Fibroblast of the aortic adventitia (primary cell): ENCODE measurements at regions not wholly inside any gene's neighbourhood (a gene's known extent, or its start where the extent isn't known, plus 50 kb on each side); places are given as distances from the start of the nearest gene placed in this dataset.

ENCODE experiments used
- DNase-seq: peaks from one replicate; pipeline ENCODE4 v3.0.0-alpha.2; 2010; ENCODE audit warnings: low read depth
- H3K4me3 ChIP-seq: 2 replicates; pipeline ENCODE4 v1.5.1; 2011; ENCODE audit warnings: low read depth, mild to moderate bottlenecking, control low read depth, low read length, moderate library complexity
- TF ChIP-seq, protein P1 (sequence below): IDR thresholded peaks from 2 replicates; pipeline ENCODE4 v1.5.1; 2011; ENCODE audit warnings: mild to moderate bottlenecking, low read length, control low read depth, inconsistent platforms; ENCODE audit not compliant: insufficient read depth

DNA sequence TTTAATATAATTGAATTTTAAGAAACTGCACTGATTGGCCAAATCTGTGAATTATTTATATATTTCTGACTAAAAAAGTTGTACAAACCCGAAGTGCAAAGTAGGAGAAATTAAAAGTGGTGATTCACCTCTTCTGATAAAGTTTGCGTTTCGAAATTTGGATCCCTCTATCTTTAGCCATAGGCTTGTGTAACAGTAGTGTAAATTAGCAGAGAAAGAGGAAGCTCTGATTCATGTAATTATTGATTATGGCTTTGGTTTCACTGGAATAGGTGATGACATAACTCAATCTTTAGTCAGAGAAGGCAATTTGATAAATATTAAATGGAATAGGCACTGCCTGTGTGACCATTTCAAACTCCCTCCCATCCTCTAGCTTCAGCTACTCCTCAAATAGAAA is 717.8 kb upstream of the PCDH7 start:
- TF ChIP-seq, protein P1, sequence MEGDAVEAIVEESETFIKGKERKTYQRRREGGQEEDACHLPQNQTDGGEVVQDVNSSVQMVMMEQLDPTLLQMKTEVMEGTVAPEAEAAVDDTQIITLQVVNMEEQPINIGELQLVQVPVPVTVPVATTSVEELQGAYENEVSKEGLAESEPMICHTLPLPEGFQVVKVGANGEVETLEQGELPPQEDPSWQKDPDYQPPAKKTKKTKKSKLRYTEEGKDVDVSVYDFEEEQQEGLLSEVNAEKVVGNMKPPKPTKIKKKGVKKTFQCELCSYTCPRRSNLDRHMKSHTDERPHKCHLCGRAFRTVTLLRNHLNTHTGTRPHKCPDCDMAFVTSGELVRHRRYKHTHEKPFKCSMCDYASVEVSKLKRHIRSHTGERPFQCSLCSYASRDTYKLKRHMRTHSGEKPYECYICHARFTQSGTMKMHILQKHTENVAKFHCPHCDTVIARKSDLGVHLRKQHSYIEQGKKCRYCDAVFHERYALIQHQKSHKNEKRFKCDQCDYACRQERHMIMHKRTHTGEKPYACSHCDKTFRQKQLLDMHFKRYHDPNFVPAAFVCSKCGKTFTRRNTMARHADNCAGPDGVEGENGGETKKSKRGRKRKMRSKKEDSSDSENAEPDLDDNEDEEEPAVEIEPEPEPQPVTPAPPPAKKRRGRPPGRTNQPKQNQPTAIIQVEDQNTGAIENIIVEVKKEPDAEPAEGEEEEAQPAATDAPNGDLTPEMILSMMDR: no peak
- no peak for DNase-seq
- H3K4me3 ChIP-seq: no peak overlapping the region

DNA sequence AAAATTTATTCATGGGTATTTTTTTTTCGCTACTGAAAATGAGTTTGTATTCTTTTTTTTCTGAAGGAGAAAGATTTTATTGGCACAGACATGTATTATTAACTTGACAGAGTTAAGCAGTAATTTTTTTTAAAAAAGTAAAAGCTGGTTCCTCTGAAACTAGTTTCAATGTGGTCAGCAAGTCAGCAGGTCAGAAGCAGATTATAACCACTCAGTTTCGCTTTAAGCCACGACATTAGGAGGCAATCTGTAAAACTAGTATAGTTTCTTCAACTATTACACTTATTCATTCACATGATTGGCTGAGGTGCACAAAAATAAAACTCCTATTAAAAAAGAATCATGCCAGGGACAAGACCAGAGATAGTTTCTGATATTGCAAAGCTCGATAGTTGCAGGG is 714.2 kb upstream of the PCDH7 start:
- TF ChIP-seq, protein P1: no peak
- DNase-seq: no peak
- H3K4me3 ChIP-seq: no peak overlapping the region

DNA sequence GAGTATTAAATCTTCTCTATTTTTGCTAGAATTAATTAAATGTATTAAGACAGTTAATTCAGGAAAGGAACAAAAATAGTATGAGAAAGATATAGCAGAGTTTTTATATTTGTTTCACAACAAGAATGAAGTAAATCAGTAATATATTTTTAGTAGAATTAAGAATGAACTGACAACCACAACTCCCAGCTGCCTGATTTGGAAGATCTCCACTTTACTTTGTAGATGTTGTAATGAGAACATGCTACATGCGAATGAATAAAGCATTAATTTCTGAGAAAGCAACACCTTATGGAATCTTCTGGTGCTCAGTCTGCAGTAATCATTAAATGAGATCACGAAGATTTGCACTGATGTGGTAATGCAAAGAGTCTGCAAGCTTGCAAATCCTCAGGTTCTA is 695.6 kb upstream of the PCDH7 start:
- no peak for DNase-seq
- no peak overlapping the region for H3K4me3 ChIP-seq
- TF ChIP-seq, protein P1: no peak

DNA sequence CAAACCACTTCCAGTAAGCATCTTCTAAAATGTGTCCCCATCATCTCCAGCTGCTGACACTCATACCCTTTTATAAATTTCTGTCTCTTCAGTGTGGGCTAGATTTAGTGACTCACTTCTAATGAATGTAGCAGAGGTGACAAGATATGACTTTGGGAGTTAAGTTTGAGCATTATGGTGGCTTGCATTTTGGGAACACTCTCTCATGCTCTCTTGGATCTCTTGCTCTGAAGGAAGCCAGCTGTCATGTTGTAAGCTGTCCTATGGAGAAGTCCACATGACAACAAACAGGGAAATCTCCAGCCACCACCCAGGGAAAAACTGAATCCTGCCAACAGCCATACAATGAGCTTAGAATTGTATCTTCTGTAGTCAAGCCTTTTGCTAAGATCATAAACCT is 691.3 kb upstream of the PCDH7 start:
- H3K4me3 ChIP-seq: no peak overlapping the region
- TF ChIP-seq, protein P1: no peak
- DNase-seq: no peak

DNA sequence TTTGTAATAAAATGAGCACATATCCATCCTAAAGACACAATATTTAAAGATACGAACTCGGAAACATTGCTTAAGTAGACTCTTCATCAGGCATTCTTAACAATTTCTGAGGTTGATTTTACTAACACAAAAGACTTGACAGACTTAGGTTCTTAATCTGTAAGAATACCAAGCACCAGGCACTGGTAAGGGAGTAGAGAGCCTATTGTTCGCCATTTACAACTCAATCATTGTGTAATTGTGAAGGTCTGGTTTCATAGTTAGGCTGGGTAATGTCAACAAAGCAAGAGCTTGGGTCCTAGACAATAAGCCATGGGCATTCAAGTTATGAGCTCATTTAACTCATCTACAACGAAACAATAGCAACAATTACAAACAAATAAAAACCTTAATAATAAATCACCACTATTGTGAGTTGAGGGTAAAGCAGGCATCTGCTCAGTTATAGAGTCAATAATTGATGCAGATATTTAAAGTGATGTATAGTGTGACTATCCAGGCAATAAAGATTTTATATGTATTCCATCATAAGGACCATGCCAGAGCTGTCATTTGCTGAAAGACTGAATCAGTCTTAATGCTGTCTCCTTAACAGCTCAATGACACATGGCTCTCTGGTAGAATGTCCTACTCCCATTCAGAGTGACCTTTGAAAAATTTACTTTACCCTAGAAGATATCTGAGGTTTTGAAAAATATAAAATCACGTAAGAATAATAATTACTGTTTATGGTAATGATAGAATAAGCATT is 664.0 kb upstream of the PCDH7 start:
- no peak for DNase-seq
- TF ChIP-seq, protein P1: no peak
- no peak overlapping the region for H3K4me3 ChIP-seq

DNA sequence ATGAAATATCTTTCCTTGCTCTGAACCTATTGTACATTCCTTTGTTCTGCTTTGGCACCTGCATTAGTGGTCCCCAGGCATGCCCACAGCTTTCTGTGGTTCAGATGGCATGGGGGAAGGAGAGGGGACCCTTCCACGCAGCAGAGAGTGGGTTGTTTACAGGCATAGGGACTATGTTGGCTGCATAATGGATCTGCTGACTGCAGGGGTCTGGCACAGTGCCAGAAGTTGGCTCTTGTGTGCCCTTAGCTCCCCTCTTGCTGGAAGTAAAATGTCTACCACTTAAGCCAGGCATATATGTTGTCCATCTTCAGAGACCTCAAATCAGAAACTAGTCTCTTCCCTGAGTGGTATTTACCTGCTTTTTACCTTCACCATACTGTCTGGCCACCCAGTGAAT is 651.9 kb upstream of the PCDH7 start:
- H3K4me3 ChIP-seq: no peak overlapping the region

More for the DNA sequence above, 651.9 kb upstream of the PCDH7 start:
- DNase-seq: no peak
- TF ChIP-seq, protein P1: no peak
